Stimulated activated CD8-positive, alpha-beta memory T cell treated with anti-CD3 and anti-CD28 coated beads, Interleukin-12 subunit alpha, Interleukin-12 subunit beta, amount 100 ng/mL, for 1 hour (primary cell): ENCODE measurements at regions not wholly inside any gene's neighbourhood (a gene's known extent, or its start where the extent isn't known, plus 50 kb on each side); places are given as distances from the start of the nearest gene placed in this dataset.
"Not testable (repeated sequence)": the region's sequence is repeated elsewhere in the genome, so short reads cannot be mapped to it uniquely, and the experiment has no call there.

Source experiments
- DNase-seq: peaks from one replicate; pipeline ENCODE4 v3.0.0-alpha.2; 2020; ENCODE audit warnings: low read depth

- DNase-seq = no peak
These were observed 69.8 kb downstream of the RMI2 start for GRCh38 chr16:11414815-11415775.

GRCh38 chr16:11416228-11417001 lies 71.2 kb downstream of the RMI2 start:
- no peak for DNase-seq

- DNase-seq = no peak
These were observed 72.2 kb downstream of the RMI2 start for GRCh38 chr16:11417487-11417886.

GRCh38 chr16:11418506-11418905 lies 73.2 kb downstream of the RMI2 start:
- DNase-seq = no peak

- not testable (repeated sequence) for DNase-seq
These were observed 74.8 kb downstream of the RMI2 start for GRCh38 chr16:11420067-11420466.

GRCh38 chr16:11420895-11421294 lies 75.6 kb downstream of the RMI2 start:
- no peak for DNase-seq

- no peak for DNase-seq
These were observed 77.4 kb downstream of the RMI2 start for GRCh38 chr16:11422381-11423314.

- no peak for DNase-seq
These were observed 78.3 kb downstream of the RMI2 start for GRCh38 chr16:11423315-11424117.

- DNase-seq = no peak
These were observed 78.8 kb downstream of the RMI2 start for GRCh38 chr16:11424118-11424460.

- no peak for DNase-seq
These were observed 79.9 kb downstream of the RMI2 start for GRCh38 chr16:11425140-11425539.

GRCh38 chr16:11428623-11428953 lies 83.3 kb downstream of the RMI2 start:
- DNase-seq = no peak

GRCh38 chr16:11429123-11429522 lies 83.9 kb downstream of the RMI2 start:
- no peak for DNase-seq

GRCh38 chr16:11429823-11430222 lies 84.6 kb downstream of the RMI2 start:
- no peak for DNase-seq

GRCh38 chr16:11430601-11431317 lies 85.5 kb downstream of the RMI2 start:
- no peak for DNase-seq

- DNase-seq = no peak
These were observed 86.7 kb downstream of the RMI2 start for GRCh38 chr16:11431915-11432465.

GRCh38 chr16:11432856-11433395 lies 87.7 kb downstream of the RMI2 start:
- DNase-seq = no peak

- no peak for DNase-seq
These were observed 90.3 kb downstream of the RMI2 start for GRCh38 chr16:11435576-11435975.

GRCh38 chr16:11437069-11437468 lies 91.8 kb downstream of the RMI2 start:
- no peak for DNase-seq

GRCh38 chr16:11439790-11440656 lies 94.8 kb downstream of the RMI2 start:
- DNase-seq = no peak
